ENCODE measurements at regions not wholly inside any gene's neighbourhood (a gene's known extent, or its start where the extent isn't known, plus 50 kb on each side); places are given as distances from the start of the nearest gene placed in this dataset.

- Histone ChIP-seq H3K27ac (no peak overlapping the region), H3K9me3 (no peaks in the 10 kb centered on the region), H3K27me3 (peaks cover 0 to 5% (median 0%) of the 10 kb centered on the region in 9 donors), H3K4me1 (no peaks in the 10 kb centered on the region), H3K36me3 (no peaks in the 10 kb centered on the region), H3K4me3 (no peak overlapping the region)
- 79 to 86% (median 81%) methylated on average over 6 of the region's 6 CpGs for WGBS, 4 donors
- DNase-seq = no peak
- intact Hi-C loops (cut with DNase I) = no loop called here
- TF ChIP-seq POLR2A (IDR thresholded peaks at IDR 0.05) = no peak
- TF ChIP-seq, protein P1, sequence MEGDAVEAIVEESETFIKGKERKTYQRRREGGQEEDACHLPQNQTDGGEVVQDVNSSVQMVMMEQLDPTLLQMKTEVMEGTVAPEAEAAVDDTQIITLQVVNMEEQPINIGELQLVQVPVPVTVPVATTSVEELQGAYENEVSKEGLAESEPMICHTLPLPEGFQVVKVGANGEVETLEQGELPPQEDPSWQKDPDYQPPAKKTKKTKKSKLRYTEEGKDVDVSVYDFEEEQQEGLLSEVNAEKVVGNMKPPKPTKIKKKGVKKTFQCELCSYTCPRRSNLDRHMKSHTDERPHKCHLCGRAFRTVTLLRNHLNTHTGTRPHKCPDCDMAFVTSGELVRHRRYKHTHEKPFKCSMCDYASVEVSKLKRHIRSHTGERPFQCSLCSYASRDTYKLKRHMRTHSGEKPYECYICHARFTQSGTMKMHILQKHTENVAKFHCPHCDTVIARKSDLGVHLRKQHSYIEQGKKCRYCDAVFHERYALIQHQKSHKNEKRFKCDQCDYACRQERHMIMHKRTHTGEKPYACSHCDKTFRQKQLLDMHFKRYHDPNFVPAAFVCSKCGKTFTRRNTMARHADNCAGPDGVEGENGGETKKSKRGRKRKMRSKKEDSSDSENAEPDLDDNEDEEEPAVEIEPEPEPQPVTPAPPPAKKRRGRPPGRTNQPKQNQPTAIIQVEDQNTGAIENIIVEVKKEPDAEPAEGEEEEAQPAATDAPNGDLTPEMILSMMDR (IDR thresholded peaks at IDR 0.05) = no peak
- ATAC-seq = no peak
These were observed 197.5 kb downstream of the BCR start for GRCh38 chr22:23377767-23378166.

DNA sequence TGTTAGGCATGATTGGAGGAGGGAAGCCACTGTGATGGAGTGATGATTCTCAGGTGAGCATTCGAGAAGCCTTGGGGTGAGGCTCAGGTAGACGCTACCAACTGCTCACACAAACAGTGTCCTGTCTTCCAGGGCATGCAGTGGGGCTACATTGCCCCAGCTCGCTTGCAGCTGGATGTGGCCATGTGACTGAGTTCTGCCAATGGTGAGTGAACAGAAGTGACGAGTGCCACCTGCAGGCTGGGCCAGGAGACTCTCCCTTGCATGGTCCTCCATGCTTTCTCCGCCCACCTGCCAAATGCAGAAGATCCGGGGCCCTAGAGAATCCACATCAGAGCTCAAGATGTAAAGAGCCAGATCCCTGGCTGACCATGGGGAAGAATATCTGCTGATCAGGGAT lies 195.9 kb downstream of the BCR start:
- ATAC-seq = no peak
- no peak for TF ChIP-seq POLR2A (IDR thresholded peaks at IDR 0.05)
- TF ChIP-seq, protein P1 (IDR thresholded peaks at IDR 0.05) = peak in 2 of 12 donors; percentile 12 to 20
- no peak overlapping the region for H3K27ac ChIP-seq
- no peak for DNase-seq
- 57 to 70% (median 62%) methylated on average over 6 of the region's 6 CpGs for WGBS, 4 donors
- no peaks in the 10 kb centered on the region for H3K9me3 ChIP-seq
- H3K4me1 ChIP-seq = no peaks in the 10 kb centered on the region
- no peaks in the 10 kb centered on the region for H3K36me3 ChIP-seq
- peaks cover 0 to 7% (median under 1%) of the 10 kb centered on the region in 9 donors for H3K27me3 ChIP-seq
- intact Hi-C loops (cut with DNase I) = no loop called here
- H3K4me3 ChIP-seq = no peak overlapping the region

- ATAC-seq = no peak
These were observed 194.9 kb downstream of the BCR start for GRCh38 chr22:23375031-23375827.

DNA sequence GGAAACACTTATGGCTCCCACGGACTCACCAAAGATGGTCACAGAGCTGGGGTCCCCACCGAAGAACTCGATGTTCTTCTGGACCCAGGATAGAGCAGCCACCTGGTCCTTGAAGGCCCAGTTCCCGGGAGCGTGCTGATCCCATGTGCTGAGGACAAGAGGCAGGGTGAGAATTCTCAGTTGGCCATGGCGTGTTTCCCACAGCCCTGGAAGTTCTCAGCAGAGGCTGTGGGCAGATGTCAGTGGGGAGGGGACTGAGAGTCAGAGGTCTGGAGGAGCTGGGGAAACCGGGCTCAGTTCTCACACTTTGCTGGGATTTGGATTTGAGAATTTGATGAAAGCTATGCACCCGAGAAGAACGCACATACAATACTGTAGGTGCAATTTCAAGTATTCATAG lies 193.3 kb downstream of the BCR start:
- Histone ChIP-seq H3K4me1 (no peaks in the 10 kb centered on the region), H3K9me3 (no peaks in the 10 kb centered on the region), H3K4me3 (no peak overlapping the region), H3K36me3 (no peaks in the 10 kb centered on the region), H3K27ac (no peak overlapping the region), H3K27me3 (peaks cover 0 to 22% (median 3%) of the 10 kb centered on the region in 9 donors)
- DNase-seq (no peak), ATAC-seq (no peak)
- intact Hi-C loops (cut with DNase I) = no loop called here
- TF ChIP-seq, protein P1 (IDR thresholded peaks at IDR 0.05) = no peak
- no peak for TF ChIP-seq POLR2A (IDR thresholded peaks at IDR 0.05)
- WGBS, 4 donors = 68 to 79% (median 75%) methylated on average over 8 to 9 of the region's 9 CpGs

More at GRCh38 chr22:23375031-23375827, 194.9 kb downstream of the BCR start:
- DNase-seq = no peak
- no peaks in the 10 kb centered on the region for H3K9me3 ChIP-seq
- no peak overlapping the region for H3K27ac ChIP-seq
- TF ChIP-seq POLR2A (IDR thresholded peaks at IDR 0.05) = no peak
- intact Hi-C loops (cut with DNase I) = no loop called here
- peaks cover 0 to 13% (median 3%) of the 10 kb centered on the region in 9 donors for H3K27me3 ChIP-seq
- no peaks in the 10 kb centered on the region for H3K4me1 ChIP-seq
- H3K4me3 ChIP-seq = no peak overlapping the region
- H3K36me3 ChIP-seq = no peaks in the 10 kb centered on the region
- 66 to 80% (median 74%) methylated on average over 14 of the region's 14 CpGs for whole genome bisulfite sequencing, 4 donors

All from heart left ventricle (tissue), 16 donors.